ENCODE measurements at regions not wholly inside any gene's neighbourhood (a gene's known extent, or its start where the extent isn't known, plus 50 kb on each side); places are given as distances from the start of the nearest gene placed in this dataset.

DNA sequence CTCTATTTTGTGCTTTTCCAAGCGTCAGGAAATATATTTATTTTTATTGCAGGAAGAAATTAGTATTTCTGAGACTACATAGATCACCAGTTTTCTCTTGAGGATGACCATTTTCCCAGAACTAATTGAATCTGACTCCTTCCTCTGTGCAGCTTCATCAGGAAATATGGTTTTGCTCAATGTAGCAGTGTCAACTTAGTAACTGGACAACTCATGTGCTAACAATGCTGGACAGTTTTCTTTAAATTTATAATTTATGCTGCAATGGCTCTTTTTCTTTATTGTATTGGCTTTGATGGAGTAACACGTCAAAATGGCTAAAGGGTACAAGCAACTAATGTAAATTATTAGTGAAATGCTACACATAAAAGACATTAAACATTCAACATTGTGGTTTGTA is 531.5 kb downstream of the ANKRD50 start:
- no peak for TF ChIP-seq L3MBTL2 (conservative IDR thresholded peaks at IDR 0.05)
- TF ChIP-seq SUZ12 (IDR thresholded peaks at IDR 0.05), result no peak
- TF ChIP-seq HDGF (IDR thresholded peaks at IDR 0.05; ENCODE audit: borderline replicate concordance), result no peak
- ChIA-PET CTCF (no interaction called here), POLR2A (no interaction called here)
- DNase-seq (ENCODE audit: extremely low spot score), result no peak

DNA sequence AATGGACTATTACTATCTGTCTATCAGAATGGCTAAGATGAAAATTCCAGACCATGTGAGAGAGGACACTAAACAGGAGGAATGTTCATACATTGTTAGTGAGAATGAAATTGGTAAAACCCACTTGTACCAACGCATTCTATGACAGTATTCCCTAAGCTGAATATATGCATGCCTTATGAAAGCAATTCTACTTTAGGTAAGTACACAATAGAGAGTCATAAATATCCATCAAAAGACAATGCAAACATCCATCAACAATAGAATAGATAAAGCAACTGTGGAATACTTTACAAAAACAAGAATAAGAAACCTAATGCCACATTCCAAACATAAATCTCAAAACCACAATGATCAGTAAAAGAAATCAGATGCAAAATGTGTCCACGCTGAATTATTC is 529.3 kb downstream of the ANKRD50 start:
- TF ChIP-seq, protein P1, sequence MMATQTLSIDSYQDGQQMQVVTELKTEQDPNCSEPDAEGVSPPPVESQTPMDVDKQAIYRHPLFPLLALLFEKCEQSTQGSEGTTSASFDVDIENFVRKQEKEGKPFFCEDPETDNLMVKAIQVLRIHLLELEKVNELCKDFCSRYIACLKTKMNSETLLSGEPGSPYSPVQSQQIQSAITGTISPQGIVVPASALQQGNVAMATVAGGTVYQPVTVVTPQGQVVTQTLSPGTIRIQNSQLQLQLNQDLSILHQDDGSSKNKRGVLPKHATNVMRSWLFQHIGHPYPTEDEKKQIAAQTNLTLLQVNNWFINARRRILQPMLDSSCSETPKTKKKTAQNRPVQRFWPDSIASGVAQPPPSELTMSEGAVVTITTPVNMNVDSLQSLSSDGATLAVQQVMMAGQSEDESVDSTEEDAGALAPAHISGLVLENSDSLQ (IDR thresholded peaks at IDR 0.05), result no peak
- no peak for TF ChIP-seq BHLHE40 (IDR thresholded peaks at IDR 0.05; ENCODE audit: borderline replicate concordance)
- no peak for TF ChIP-seq FOXM1 (IDR thresholded peaks at IDR 0.05; ENCODE audit: borderline replicate concordance)
- TF ChIP-seq FOXA1 (IDR thresholded peaks at IDR 0.05), result no peak
- ChIA-PET POLR2A (interaction anchor here (0.9 kb wide), 1 partner anchor 10 kb away, joined by 3 read pairs; no protein-coding TSS in a partner anchor), CTCF (no interaction called here)
- DNase-seq (ENCODE audit: extremely low spot score), result no peak

DNA sequence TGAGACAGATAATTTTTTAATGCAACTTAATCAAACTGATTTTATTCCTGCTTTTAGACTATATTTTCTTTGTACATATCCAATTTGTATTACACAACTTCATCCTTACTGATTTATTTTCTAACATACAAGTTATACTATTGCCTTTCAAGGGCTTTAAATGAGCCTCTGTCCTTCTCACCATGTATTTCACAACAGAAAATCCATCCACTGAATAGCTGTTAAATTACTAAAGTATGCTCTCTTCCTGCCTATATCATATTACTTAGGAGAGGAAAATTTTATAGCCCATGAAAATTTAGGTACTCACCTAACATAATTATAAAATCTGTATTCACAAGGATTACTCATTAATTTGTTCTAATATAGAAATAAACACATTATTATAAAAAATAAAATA is 528.6 kb downstream of the ANKRD50 start:
- DNase-seq (ENCODE audit: extremely low spot score), result no peak
- POLR2A ChIA-PET, result interaction anchor here (0.9 kb wide), 1 partner anchor 10 kb away, joined by 3 read pairs; no protein-coding TSS in a partner anchor
- TF ChIP-seq NFRKB (IDR thresholded peaks at IDR 0.05) (no peak), ZNF384 (IDR thresholded peaks at IDR 0.05) (no peak), LEF1 (IDR thresholded peaks at IDR 0.05; ENCODE audit: borderline replicate concordance) (no peak), SP1 (IDR thresholded peaks at IDR 0.05) (no peak), FOXA1 (IDR thresholded peaks at IDR 0.05) (no peak), HDGF (IDR thresholded peaks at IDR 0.05; ENCODE audit: borderline replicate concordance) (no peak), CTBP1 (IDR thresholded peaks at IDR 0.05; ENCODE audit: borderline replicate concordance) (no peak), TARDBP (IDR thresholded peaks at IDR 0.05) (no peak), SUZ12 (IDR thresholded peaks at IDR 0.05) (no peak), ARNT (IDR thresholded peaks at IDR 0.05) (no peak), L3MBTL2 (conservative IDR thresholded peaks at IDR 0.05) (no peak)
- TF ChIP-seq, protein P1 (IDR thresholded peaks at IDR 0.05), result no peak
- CTCF ChIA-PET, result no interaction called here

- ChIA-PET POLR2A (no interaction called here), CTCF (no interaction called here)
- TF ChIP-seq FOXM1 (IDR thresholded peaks at IDR 0.05; ENCODE audit: borderline replicate concordance), result no peak
- no peak for TF ChIP-seq HDGF (IDR thresholded peaks at IDR 0.05; ENCODE audit: borderline replicate concordance)
- no peak for TF ChIP-seq CTBP1 (IDR thresholded peaks at IDR 0.05; ENCODE audit: borderline replicate concordance)
- no peak for DNase-seq (ENCODE audit: extremely low spot score)
Observed at GRCh38 chr4:124184792-124185191, 527.7 kb downstream of the ANKRD50 start.

DNA sequence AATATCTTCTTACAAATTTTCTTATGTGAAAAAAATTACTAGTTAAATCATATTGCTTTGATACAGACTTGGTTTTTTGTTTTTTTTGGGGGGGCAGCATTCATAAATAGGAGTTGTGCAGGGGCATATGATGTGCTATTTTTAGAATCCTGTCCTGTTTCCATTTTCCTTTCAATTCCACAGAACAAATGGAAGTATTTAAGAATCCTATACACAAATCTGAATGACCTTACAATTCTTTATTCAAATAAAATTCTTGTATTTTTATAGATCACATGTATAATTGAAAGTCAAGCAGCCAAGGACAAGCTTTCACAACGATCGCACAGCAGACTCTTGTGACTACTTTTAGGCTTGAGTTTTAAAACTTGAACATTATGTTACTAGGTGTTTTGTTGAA is 523.9 kb downstream of the ANKRD50 start:
- ChIA-PET POLR2A (no interaction called here), CTCF (interaction anchor here (0.5 kb wide), 1 partner anchor 154 kb away, joined by 3 read pairs; no protein-coding TSS in a partner anchor)
- no peak for TF ChIP-seq FOXM1 (IDR thresholded peaks at IDR 0.05; ENCODE audit: borderline replicate concordance)
- TF ChIP-seq NFRKB (IDR thresholded peaks at IDR 0.05), result no peak
- TF ChIP-seq ELF4 (IDR thresholded peaks at IDR 0.05), result no peak
- no peak for TF ChIP-seq SUZ12 (IDR thresholded peaks at IDR 0.05)
- TF ChIP-seq L3MBTL2 (conservative IDR thresholded peaks at IDR 0.05), result no peak
- no peak for TF ChIP-seq ZNF384 (IDR thresholded peaks at IDR 0.05)
- no peak for TF ChIP-seq ARNT (IDR thresholded peaks at IDR 0.05)
- TF ChIP-seq TARDBP (IDR thresholded peaks at IDR 0.05), result no peak
- no peak for TF ChIP-seq SP1 (IDR thresholded peaks at IDR 0.05)
- TF ChIP-seq FOXK2 (IDR thresholded peaks at IDR 0.05), result no peak
- no peak for TF ChIP-seq BHLHE40 (IDR thresholded peaks at IDR 0.05; ENCODE audit: borderline replicate concordance)
- TF ChIP-seq LEF1 (IDR thresholded peaks at IDR 0.05; ENCODE audit: borderline replicate concordance), result no peak
- no peak for TF ChIP-seq CTBP1 (IDR thresholded peaks at IDR 0.05; ENCODE audit: borderline replicate concordance)
- no peak for TF ChIP-seq HDGF (IDR thresholded peaks at IDR 0.05; ENCODE audit: borderline replicate concordance)
- no peak for TF ChIP-seq FOXA1 (IDR thresholded peaks at IDR 0.05)
- DNase-seq (ENCODE audit: extremely low spot score), result no peak

DNA sequence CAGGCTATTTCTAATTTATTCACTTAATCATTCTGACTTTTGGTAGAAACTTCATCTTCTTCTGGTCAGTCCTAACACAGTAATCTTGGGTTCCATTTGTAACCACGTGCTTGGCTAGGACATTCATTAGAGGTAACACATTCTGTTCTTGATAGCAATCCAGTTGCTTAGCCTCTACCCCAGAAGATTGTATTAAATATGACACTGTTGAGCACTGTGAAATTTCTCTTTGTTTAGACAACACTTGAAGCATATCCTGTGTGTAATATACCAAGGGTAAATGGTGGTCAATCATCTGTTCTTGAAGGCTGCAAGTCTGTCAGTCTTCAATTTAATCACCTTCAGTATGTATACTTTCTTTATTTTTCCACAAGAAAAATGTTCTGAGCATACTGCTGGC is 523.0 kb downstream of the ANKRD50 start:
- TF ChIP-seq FOXK2 (IDR thresholded peaks at IDR 0.05) (no peak), ELF4 (IDR thresholded peaks at IDR 0.05) (no peak), BHLHE40 (IDR thresholded peaks at IDR 0.05; ENCODE audit: borderline replicate concordance) (no peak), LEF1 (IDR thresholded peaks at IDR 0.05; ENCODE audit: borderline replicate concordance) (no peak), SP1 (IDR thresholded peaks at IDR 0.05) (no peak), NFRKB (IDR thresholded peaks at IDR 0.05) (no peak)
- POLR2A ChIA-PET, result no interaction called here
- CTCF ChIA-PET, result no interaction called here
- DNase-seq (ENCODE audit: extremely low spot score), result no peak

DNA sequence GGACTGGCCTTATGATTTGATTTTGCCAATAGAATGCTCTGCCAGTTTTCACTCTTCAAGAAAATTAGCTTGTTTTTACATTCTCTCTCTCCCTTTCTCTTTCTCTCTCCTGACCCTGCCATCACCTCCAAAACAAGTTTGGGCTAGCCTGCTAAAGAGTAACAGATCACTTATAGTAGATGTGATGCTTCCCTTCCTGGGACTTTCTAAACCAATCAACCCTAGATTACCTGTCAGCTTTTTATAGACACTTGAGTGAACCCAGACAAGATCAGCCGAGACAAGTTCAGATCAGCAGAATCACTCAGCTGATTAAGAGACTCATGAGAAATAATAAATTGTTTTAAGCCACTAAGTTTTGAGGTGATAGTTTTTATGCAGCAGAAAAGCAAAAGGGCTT is 521.2 kb downstream of the ANKRD50 start:
- TF ChIP-seq FOXM1 (IDR thresholded peaks at IDR 0.05; ENCODE audit: borderline replicate concordance), result no peak
- no peak for TF ChIP-seq FOXK2 (IDR thresholded peaks at IDR 0.05)
- TF ChIP-seq SUZ12 (IDR thresholded peaks at IDR 0.05), result no peak
- TF ChIP-seq FOXA1 (IDR thresholded peaks at IDR 0.05), result no peak
- POLR2A ChIA-PET, result no interaction called here
- CTCF ChIA-PET, result no interaction called here

DNA sequence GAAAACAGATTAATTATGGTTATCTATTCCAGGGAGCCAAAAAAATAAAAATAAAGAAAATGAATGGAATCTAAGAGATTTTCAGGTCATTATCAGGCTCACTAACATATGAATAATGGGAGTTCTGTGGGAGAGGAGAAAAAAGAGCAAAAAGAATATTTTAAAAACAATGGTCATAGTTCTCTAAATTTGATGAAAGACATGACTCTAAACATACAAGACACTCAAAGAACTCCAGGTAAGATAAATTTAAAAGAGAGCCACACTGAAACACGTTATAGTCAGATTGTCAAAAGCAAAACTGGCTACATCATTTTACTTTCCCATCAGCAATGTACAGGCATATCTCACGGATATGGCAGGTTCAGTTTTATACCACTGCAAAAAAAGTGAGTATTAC is 520.0 kb downstream of the ANKRD50 start:
- DNase-seq (ENCODE audit: extremely low spot score), result no peak
- ChIA-PET POLR2A (no interaction called here), CTCF (no interaction called here)
- TF ChIP-seq CTBP1 (IDR thresholded peaks at IDR 0.05; ENCODE audit: borderline replicate concordance) (no peak), L3MBTL2 (conservative IDR thresholded peaks at IDR 0.05) (no peak), LEF1 (IDR thresholded peaks at IDR 0.05; ENCODE audit: borderline replicate concordance) (no peak), FOXA1 (IDR thresholded peaks at IDR 0.05) (no peak), ARNT (IDR thresholded peaks at IDR 0.05) (no peak), FOXM1 (IDR thresholded peaks at IDR 0.05; ENCODE audit: borderline replicate concordance) (no peak), TARDBP (IDR thresholded peaks at IDR 0.05) (no peak), BHLHE40 (IDR thresholded peaks at IDR 0.05; ENCODE audit: borderline replicate concordance) (no peak), NFRKB (IDR thresholded peaks at IDR 0.05) (no peak), SUZ12 (IDR thresholded peaks at IDR 0.05) (no peak), HDGF (IDR thresholded peaks at IDR 0.05; ENCODE audit: borderline replicate concordance) (no peak), ELF4 (IDR thresholded peaks at IDR 0.05) (no peak), SP1 (IDR thresholded peaks at IDR 0.05) (no peak), ZNF384 (IDR thresholded peaks at IDR 0.05) (no peak), FOXK2 (IDR thresholded peaks at IDR 0.05) (no peak)
- TF ChIP-seq, protein P1 (IDR thresholded peaks at IDR 0.05), result no peak

More for the DNA sequence above, 521.2 kb downstream of the ANKRD50 start:
- DNase-seq (ENCODE audit: extremely low spot score), result no peak
